ENCODE measurements at regions not wholly inside any gene's neighbourhood (a gene's known extent, or its start where the extent isn't known, plus 50 kb on each side); places are given as distances from the start of the nearest gene placed in this dataset.
"Not testable (repeated sequence)": the region's sequence is repeated elsewhere in the genome, so short reads cannot be mapped to it uniquely, and the experiment has no call there.

DNA sequence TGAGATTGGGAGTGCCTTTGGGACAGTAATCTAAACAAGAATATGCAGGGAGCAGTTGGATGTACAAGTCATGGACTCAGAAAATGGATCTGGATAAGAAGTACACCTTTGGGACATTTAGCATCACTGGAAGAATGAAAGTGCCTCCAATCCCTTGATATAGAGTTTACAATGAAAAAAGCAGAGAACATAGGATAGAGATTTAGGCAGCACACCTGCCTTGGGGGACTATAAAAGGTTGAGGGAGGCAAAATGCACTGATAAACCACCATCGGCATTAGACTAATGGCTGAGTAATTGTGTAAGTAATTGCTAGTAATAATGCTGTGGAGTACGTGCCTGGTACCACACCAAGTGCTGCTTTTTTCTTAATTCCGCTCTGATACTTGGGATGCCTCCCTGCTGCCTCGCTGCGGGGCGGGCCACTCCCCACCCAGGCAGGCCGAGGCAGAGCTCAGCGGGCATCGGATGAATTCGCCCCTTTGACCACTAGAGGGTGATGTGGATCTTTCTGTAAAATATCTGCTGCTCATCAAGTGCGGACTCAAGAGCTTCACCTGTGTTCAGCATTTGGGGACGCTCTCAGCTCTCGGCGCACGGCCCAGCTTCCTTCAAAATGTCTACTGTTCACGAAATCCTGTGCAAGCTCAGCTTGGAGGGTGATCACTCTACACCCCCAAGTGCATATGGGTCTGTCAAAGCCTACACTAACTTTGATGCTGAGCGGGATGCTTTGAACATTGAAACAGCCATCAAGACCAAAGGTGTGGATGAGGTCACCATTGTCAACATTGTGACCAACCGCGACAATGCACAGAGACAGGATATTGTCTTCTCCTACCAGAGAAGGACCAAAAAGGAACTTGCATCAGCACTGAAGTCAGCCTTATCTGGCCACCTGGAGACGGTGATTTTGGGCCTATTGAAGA is 99.9 kb downstream of the ANKRD18B start:
- H3K4me1 ChIP-seq = no peaks in the 10 kb centered on the region
- DNase-seq (ENCODE audit: low spot score in 2 of 2) = peak in 1 of 2 donors; percentile 59
- TF ChIP-seq POLR2AphosphoS5 (IDR thresholded peaks at IDR 0.05) = no peak
- TF ChIP-seq, protein P1, sequence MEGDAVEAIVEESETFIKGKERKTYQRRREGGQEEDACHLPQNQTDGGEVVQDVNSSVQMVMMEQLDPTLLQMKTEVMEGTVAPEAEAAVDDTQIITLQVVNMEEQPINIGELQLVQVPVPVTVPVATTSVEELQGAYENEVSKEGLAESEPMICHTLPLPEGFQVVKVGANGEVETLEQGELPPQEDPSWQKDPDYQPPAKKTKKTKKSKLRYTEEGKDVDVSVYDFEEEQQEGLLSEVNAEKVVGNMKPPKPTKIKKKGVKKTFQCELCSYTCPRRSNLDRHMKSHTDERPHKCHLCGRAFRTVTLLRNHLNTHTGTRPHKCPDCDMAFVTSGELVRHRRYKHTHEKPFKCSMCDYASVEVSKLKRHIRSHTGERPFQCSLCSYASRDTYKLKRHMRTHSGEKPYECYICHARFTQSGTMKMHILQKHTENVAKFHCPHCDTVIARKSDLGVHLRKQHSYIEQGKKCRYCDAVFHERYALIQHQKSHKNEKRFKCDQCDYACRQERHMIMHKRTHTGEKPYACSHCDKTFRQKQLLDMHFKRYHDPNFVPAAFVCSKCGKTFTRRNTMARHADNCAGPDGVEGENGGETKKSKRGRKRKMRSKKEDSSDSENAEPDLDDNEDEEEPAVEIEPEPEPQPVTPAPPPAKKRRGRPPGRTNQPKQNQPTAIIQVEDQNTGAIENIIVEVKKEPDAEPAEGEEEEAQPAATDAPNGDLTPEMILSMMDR (IDR thresholded peaks at IDR 0.05) = peak; percentile 37 to 93 (median 87)
- TF ChIP-seq POLR2A (IDR thresholded peaks at IDR 0.05) = no peak
- H3K9me3 ChIP-seq = no peaks in the 10 kb centered on the region
- no peaks in the 10 kb centered on the region for H3K36me3 ChIP-seq
- H3K27ac ChIP-seq = no peak overlapping the region
- intact Hi-C loops (cut with DNase I; ENCODE audit: low total_unique reads) = no loop called here
- H3K4me3 ChIP-seq = no peak overlapping the region
- H3K27me3 ChIP-seq = no peaks in the 10 kb centered on the region

- H3K27me3 ChIP-seq; H3K4me1 ChIP-seq; H3K9me3 ChIP-seq; DNase-seq (ENCODE audit: low spot score in 2 of 2); H3K4me3 ChIP-seq; H3K27ac ChIP-seq; intact Hi-C loops (cut with DNase I; ENCODE audit: low total_unique reads); H3K36me3 ChIP-seq: not testable (repeated sequence)
These were observed 104.3 kb downstream of the ANKRD18B start for GRCh38 chr9:33628318-33628717.

DNA sequence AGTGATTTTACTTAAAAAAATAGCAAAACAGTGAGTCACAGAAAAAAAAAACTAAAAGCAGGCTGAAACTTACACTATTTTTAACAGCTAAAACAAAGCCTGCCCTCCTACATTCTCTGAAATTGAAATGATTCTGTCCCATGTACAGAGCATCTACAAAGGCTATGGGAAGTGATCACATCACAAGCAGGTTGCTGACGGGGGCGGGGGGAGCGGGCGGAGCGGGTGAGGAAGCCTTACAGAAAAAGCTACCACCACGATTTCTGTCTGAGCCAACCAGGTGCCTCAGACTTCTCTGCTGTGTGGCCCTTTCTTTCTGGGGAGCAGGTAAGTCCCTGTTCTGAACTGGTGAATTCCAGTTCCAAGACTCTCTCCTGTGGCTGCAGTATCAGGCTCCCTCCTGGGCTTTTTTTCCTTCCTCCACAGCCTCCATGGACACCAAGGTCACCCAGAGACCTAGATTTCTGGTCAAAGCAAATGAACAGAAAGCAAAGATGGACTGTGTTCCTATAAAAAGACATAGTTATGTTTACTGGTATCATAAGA is 104.9 kb downstream of the ANKRD18B start:
- Histone ChIP-seq H3K9me3 (no peaks in the 10 kb centered on the region), H3K27me3 (peaks cover 0 to 8% of the 10 kb centered on the region in 2 donors), H3K4me3 (no peak overlapping the region), H3K4me1 (no peaks in the 10 kb centered on the region), H3K36me3 (no peaks in the 10 kb centered on the region), H3K27ac (no peak overlapping the region)
- DNase-seq (ENCODE audit: low spot score in 2 of 2) = no peak
- intact Hi-C loops (cut with DNase I; ENCODE audit: low total_unique reads) = no loop called here
- TF ChIP-seq POLR2AphosphoS5 (IDR thresholded peaks at IDR 0.05) = no peak
- no peak for TF ChIP-seq POLR2A (IDR thresholded peaks at IDR 0.05)
- TF ChIP-seq, protein P1 (IDR thresholded peaks at IDR 0.05) = no peak

DNA sequence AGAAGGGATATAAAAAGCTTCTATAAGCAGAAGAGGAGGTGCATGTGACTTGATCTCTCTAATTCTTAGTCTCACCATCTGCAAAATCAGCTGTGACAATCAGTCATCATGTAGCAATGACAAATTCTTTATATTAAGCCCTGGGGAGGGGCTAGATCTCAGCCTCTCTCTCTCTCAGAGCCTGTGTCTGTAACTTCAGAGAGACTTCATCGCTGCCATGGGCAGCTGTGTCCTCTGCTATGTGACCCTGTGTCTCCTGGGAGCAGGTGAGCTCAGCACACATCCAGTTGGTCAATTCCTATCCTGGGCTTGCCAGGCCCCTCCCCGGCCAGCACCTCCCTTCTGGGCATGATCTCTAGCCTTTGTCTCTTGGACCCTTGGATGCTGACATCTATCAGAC is 109.6 kb downstream of the ANKRD18B start:
- TF ChIP-seq, protein P1 (IDR thresholded peaks at IDR 0.05) = no peak
- TF ChIP-seq POLR2A (IDR thresholded peaks at IDR 0.05) = no peak
- no peak for TF ChIP-seq POLR2AphosphoS5 (IDR thresholded peaks at IDR 0.05)

DNA sequence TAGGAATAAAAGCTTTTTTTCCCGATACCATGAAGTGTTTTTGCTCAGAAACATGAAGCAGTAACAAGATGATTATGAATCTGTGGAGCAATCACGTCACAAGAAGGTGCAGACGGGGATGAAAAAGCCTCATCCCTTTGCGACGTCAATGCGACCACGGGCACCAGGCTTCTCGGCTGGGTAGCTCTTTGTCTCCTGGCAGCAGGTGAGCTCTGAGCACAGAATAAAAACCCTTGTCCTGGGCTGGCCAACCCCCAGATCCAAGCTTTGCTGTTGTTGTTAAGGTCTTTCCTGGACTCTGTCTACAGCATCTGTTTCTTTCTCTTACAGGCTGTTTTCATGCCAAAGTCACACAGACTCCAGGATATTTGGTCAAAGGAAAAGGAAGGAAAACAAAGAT is 113.8 kb downstream of the ANKRD18B start:
- Histone ChIP-seq H3K27ac (no peak overlapping the region), H3K36me3 (no peaks in the 10 kb centered on the region), H3K4me1 (no peaks in the 10 kb centered on the region), H3K27me3 (peaks cover 0 to 6% of the 10 kb centered on the region in 2 donors), H3K4me3 (no peak overlapping the region), H3K9me3 (no peaks in the 10 kb centered on the region)
- TF ChIP-seq POLR2A (IDR thresholded peaks at IDR 0.05) (no peak), POLR2AphosphoS5 (IDR thresholded peaks at IDR 0.05) (no peak)
- TF ChIP-seq, protein P1 (IDR thresholded peaks at IDR 0.05) = no peak
- intact Hi-C loops (cut with DNase I; ENCODE audit: low total_unique reads) = no loop called here
- DNase-seq (ENCODE audit: low spot score in 2 of 2) = no peak

More for the DNA sequence above, 109.6 kb downstream of the ANKRD18B start:
- Histone ChIP-seq H3K27ac (no peak overlapping the region), H3K9me3 (no peaks in the 10 kb centered on the region), H3K36me3 (no peaks in the 10 kb centered on the region), H3K4me1 (no peaks in the 10 kb centered on the region), H3K4me3 (no peak overlapping the region), H3K27me3 (peaks cover 0 to 10% of the 10 kb centered on the region in 2 donors)
- intact Hi-C loops (cut with DNase I; ENCODE audit: low total_unique reads) = no loop called here
- DNase-seq (ENCODE audit: low spot score in 2 of 2) = no peak
